MM.1S (cell line): ENCODE measurements at regions not wholly inside any gene's neighbourhood (a gene's known extent, or its start where the extent isn't known, plus 50 kb on each side); places are given as distances from the start of the nearest gene placed in this dataset.

Experiments
- DNase-seq: peaks from one replicate; pipeline ENCODE4 v3.0.0-alpha.2; 2015
- H2AFZ ChIP-seq: fragments of 300-600 bp; sonication (generic); 2 replicates; pipeline ENCODE4 v1.6.0; 2016; ENCODE audit warnings: antibody characterized with exemption, low read length
- H3F3A ChIP-seq: fragments of 300-600 bp; sonication (generic); 2 replicates; pipeline ENCODE4 v1.6.1; 2016; ENCODE audit warnings: mild to moderate bottlenecking, antibody characterized with exemption, low read length, moderate library complexity, mixed read lengths; ENCODE audit not compliant: insufficient read depth
- H3K27ac ChIP-seq: fragments of 300-600 bp; sonication (generic); 2 replicates; pipeline ENCODE4 v1.5.1; 2016; ENCODE audit warnings: mild to moderate bottlenecking, low read length
- H3K27me3 ChIP-seq: fragments of 300-600 bp; sonication (generic); replicated peaks from 2 replicates; pipeline ENCODE4 v1.6.0; 2016; ENCODE audit warnings: low read length; ENCODE audit not compliant: insufficient read depth
- H3K36me3 ChIP-seq: fragments of 300-600 bp; sonication (generic); replicated peaks from 2 replicates; pipeline ENCODE4 v1.6.1; 2016; ENCODE audit warnings: mild to moderate bottlenecking, low read length, mixed read lengths; ENCODE audit not compliant: insufficient read depth
- H3K4me1 ChIP-seq: fragments of 300-600 bp; sonication (generic); 2 replicates; pipeline ENCODE4 v1.6.1; 2016; ENCODE audit warnings: low read length, mixed read lengths
- H3K4me2 ChIP-seq: fragments of 300-600 bp; sonication (generic); 2 replicates; pipeline ENCODE4 v1.6.0; 2016; ENCODE audit warnings: low read depth, low read length
- H3K4me3 ChIP-seq: fragments of 300-600 bp; sonication (generic); 2 replicates; pipeline ENCODE4 v1.5.1; 2016; ENCODE audit warnings: low read length, mixed read lengths
- H3K79me2 ChIP-seq: fragments of 300-600 bp; sonication (generic); 2 replicates; pipeline ENCODE4 v1.6.1; 2016; ENCODE audit warnings: mixed run types, low read length, mixed read lengths
- H3K9ac ChIP-seq: fragments of 300-600 bp; sonication (generic); 2 replicates; pipeline ENCODE4 v1.6.1; 2016; ENCODE audit warnings: low read length, mixed read lengths
- H3K9me2 ChIP-seq: fragments of 300-600 bp; sonication (generic); replicated peaks from 2 replicates; pipeline ENCODE4 v1.6.1; 2016; ENCODE audit warnings: mild to moderate bottlenecking, low read length, mixed read lengths; ENCODE audit not compliant: insufficient read depth
- H3K9me3 ChIP-seq: fragments of 300-600 bp; sonication (generic); replicated peaks from 2 replicates; pipeline ENCODE4 v1.6.1; 2016; ENCODE audit warnings: mild to moderate bottlenecking, low read length, mixed read lengths; ENCODE audit not compliant: insufficient read depth
- H4K20me1 ChIP-seq: fragments of 300-600 bp; sonication (generic); 2 replicates; pipeline ENCODE4 v1.6.1; 2016; ENCODE audit warnings: mild to moderate bottlenecking, low read length, moderate library complexity, mixed read lengths; ENCODE audit not compliant: insufficient read depth
- EZH2 ChIP-seq: fragments of 300-600 bp; sonication (generic); optimal IDR thresholded peaks from 2 replicates; pipeline ENCODE3; 2017; ENCODE audit warnings: low read depth, mild to moderate bottlenecking, antibody characterized with exemption, low read length, mixed read lengths
- EZH2phosphoT487 ChIP-seq: fragments of 300-600 bp; sonication (generic); IDR thresholded peaks from 2 replicates; pipeline ENCODE4 v1.6.1; 2018; ENCODE audit warnings: antibody characterized with exemption, low read length
- TF ChIP-seq, protein P1 (sequence below): fragments of 300-600 bp; sonication (generic); IDR thresholded peaks from 2 replicates; pipeline ENCODE4 v1.5.1; 2016; ENCODE audit warnings: antibody characterized with exemption, low read length, mixed read lengths

DNA sequence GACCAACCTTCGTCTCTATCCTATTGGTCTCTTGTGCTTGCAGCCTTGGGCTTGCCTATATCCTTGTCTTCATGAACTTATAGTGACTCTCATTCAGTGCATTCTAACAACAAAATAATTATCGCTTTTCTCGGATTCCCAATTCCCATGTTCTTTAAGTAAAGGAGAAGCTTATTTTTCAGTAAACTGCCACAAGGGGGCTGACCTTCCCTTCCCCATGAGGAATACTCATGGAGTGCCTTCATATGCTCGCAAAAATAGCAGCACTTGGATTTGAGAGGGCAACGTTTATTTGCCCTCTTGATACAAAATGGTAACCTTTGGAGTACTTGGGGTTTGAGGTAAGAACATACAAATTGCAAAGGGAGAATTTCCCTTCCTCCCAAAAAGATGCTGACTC is 183.2 kb upstream of the TENT5D start:
- Histone ChIP-seq H3K79me2 (no peaks in the 10 kb centered on the region), H3K4me1 (no peaks in the 10 kb centered on the region), H2AFZ (no peak overlapping the region), H3F3A (no peaks in the 10 kb centered on the region), H3K27me3 (no peaks in the 10 kb centered on the region), H3K9me2 (no peaks in the 10 kb centered on the region), H4K20me1 (no peaks in the 10 kb centered on the region), H3K9ac (no peak overlapping the region), H3K4me2 (no peak overlapping the region), H3K27ac (no peak overlapping the region), H3K36me3 (no peaks in the 10 kb centered on the region), H3K4me3 (no peak overlapping the region), H3K9me3 (no peaks in the 10 kb centered on the region)
- TF ChIP-seq EZH2 = no peak
- TF ChIP-seq EZH2phosphoT487 = no peak
- TF ChIP-seq, protein P1, sequence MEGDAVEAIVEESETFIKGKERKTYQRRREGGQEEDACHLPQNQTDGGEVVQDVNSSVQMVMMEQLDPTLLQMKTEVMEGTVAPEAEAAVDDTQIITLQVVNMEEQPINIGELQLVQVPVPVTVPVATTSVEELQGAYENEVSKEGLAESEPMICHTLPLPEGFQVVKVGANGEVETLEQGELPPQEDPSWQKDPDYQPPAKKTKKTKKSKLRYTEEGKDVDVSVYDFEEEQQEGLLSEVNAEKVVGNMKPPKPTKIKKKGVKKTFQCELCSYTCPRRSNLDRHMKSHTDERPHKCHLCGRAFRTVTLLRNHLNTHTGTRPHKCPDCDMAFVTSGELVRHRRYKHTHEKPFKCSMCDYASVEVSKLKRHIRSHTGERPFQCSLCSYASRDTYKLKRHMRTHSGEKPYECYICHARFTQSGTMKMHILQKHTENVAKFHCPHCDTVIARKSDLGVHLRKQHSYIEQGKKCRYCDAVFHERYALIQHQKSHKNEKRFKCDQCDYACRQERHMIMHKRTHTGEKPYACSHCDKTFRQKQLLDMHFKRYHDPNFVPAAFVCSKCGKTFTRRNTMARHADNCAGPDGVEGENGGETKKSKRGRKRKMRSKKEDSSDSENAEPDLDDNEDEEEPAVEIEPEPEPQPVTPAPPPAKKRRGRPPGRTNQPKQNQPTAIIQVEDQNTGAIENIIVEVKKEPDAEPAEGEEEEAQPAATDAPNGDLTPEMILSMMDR = no peak
- no peak for DNase-seq

DNA sequence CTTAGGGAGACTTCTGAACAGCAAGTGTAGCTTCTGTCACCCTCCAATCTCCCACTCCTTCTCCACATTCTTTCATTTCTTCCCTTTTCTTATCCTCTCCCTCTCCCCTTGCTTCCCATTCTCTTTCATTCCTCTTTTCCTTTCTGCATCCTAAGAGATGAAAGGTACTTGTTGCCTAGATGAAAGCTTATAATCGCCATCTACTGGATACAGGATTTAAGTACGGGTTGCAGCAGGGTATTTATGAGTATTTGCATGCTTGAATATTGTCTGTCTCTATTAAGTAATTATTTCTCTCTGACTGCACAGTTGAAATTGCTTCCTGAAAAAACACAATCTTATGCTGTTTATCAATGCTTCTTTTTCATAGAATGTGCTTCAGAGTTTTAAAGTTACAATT is 174.0 kb upstream of the TENT5D start:
- TF ChIP-seq EZH2 (no peak), EZH2phosphoT487 (no peak)
- TF ChIP-seq, protein P1 = no peak
- H3K36me3 ChIP-seq = no peaks in the 10 kb centered on the region
- H3K9me3 ChIP-seq = no peaks in the 10 kb centered on the region
- H3K27ac ChIP-seq = no peak overlapping the region
- H3K4me1 ChIP-seq = no peaks in the 10 kb centered on the region
- H3K79me2 ChIP-seq = no peaks in the 10 kb centered on the region
- no peaks in the 10 kb centered on the region for H3F3A ChIP-seq
- H3K4me2 ChIP-seq = no peak overlapping the region
- no peak overlapping the region for H2AFZ ChIP-seq
- no peak overlapping the region for H3K9ac ChIP-seq
- H3K27me3 ChIP-seq = no peaks in the 10 kb centered on the region
- H4K20me1 ChIP-seq = no peaks in the 10 kb centered on the region
- DNase-seq = no peak
- H3K9me2 ChIP-seq = no peaks in the 10 kb centered on the region
- H3K4me3 ChIP-seq = no peak overlapping the region

DNA sequence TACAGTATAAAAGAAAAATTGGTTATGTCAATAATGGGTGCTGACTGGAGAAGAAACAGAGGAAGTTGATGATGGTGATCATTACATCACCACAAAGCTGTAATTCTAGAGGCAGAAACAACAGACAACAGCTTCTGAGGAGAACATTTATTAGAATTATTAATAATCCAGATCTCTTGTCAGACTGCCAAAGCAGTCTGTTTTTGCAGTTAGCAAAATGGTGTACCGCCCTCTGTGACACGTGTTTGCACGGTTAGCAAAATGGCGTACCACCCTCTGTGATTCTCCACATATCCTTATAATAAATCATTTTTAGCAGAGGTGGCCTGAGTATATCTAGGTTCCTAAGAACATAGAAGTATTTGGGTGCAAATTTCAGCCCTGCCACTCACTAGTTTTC is 154.0 kb upstream of the TENT5D start:
- Histone ChIP-seq H3K4me3 (no peak overlapping the region), H3K9me2 (no peaks in the 10 kb centered on the region), H3K9me3 (no peaks in the 10 kb centered on the region), H3K36me3 (no peaks in the 10 kb centered on the region), H3K4me2 (no peak overlapping the region), H2AFZ (no peak overlapping the region), H3K9ac (no peak overlapping the region), H3K4me1 (no peaks in the 10 kb centered on the region), H3K27ac (no peak overlapping the region), H4K20me1 (no peaks in the 10 kb centered on the region), H3K79me2 (no peaks in the 10 kb centered on the region), H3F3A (no peaks in the 10 kb centered on the region), H3K27me3 (no peaks in the 10 kb centered on the region)
- DNase-seq = no peak
- TF ChIP-seq EZH2phosphoT487 (no peak), EZH2 (no peak)
- TF ChIP-seq, protein P1 = no peak
